OCI-LY3 (cell line): ENCODE measurements at regions not wholly inside any gene's neighbourhood (a gene's known extent, or its start where the extent isn't known, plus 50 kb on each side); places are given as distances from the start of the nearest gene placed in this dataset.

Experiments used
- EZH2phosphoT487 ChIP-seq: fragments of 200-600 bp; shearing (Covaris generic); IDR thresholded peaks from 2 replicates; pipeline ENCODE4 v1.6.1; 2018; ENCODE audit warnings: antibody characterized with exemption, mixed run types, low read depth
- TF ChIP-seq, protein P1 (sequence below): fragments of 200-600, 300-600 bp; sonication (generic); IDR thresholded peaks from 2 replicates; pipeline ENCODE4 v1.5.1; 2014; ENCODE audit warnings: antibody characterized with exemption, low read length, low read depth

DNA sequence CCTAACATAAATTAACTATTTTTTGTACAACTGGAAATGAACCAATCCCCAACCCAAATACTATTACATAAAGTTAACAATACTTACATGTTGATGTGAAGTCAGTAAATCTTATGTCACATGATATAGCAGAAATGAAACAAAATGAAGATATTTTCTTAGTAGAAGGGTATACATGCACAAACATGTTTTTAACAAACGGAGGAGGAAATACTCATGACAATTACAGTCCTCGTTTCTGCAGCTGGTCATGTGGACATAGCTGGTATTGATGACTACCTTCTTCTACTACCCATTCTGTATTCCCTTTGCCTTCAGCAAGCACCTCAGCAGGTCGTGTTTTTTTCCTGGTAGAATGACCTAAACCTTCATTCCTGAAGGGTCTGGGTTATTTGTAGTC, 252.3 kb downstream of the HTR7 start:
- no peak for TF ChIP-seq EZH2phosphoT487
- TF ChIP-seq, protein P1, sequence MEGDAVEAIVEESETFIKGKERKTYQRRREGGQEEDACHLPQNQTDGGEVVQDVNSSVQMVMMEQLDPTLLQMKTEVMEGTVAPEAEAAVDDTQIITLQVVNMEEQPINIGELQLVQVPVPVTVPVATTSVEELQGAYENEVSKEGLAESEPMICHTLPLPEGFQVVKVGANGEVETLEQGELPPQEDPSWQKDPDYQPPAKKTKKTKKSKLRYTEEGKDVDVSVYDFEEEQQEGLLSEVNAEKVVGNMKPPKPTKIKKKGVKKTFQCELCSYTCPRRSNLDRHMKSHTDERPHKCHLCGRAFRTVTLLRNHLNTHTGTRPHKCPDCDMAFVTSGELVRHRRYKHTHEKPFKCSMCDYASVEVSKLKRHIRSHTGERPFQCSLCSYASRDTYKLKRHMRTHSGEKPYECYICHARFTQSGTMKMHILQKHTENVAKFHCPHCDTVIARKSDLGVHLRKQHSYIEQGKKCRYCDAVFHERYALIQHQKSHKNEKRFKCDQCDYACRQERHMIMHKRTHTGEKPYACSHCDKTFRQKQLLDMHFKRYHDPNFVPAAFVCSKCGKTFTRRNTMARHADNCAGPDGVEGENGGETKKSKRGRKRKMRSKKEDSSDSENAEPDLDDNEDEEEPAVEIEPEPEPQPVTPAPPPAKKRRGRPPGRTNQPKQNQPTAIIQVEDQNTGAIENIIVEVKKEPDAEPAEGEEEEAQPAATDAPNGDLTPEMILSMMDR: no peak
